MM.1S (cell line): ENCODE measurements at regions not wholly inside any gene's neighbourhood (a gene's known extent, or its start where the extent isn't known, plus 50 kb on each side); places are given as distances from the start of the nearest gene placed in this dataset.

ENCODE experiments used
- CTCF ChIP-seq: fragments of 300-600 bp; sonication (generic); IDR thresholded peaks from 2 replicates; pipeline ENCODE4 v1.5.1; 2016; ENCODE audit warnings: antibody characterized with exemption, low read length, mixed read lengths
- EZH2phosphoT487 ChIP-seq: fragments of 300-600 bp; sonication (generic); IDR thresholded peaks from 2 replicates; pipeline ENCODE4 v1.6.1; 2018; ENCODE audit warnings: antibody characterized with exemption, low read length

DNA sequence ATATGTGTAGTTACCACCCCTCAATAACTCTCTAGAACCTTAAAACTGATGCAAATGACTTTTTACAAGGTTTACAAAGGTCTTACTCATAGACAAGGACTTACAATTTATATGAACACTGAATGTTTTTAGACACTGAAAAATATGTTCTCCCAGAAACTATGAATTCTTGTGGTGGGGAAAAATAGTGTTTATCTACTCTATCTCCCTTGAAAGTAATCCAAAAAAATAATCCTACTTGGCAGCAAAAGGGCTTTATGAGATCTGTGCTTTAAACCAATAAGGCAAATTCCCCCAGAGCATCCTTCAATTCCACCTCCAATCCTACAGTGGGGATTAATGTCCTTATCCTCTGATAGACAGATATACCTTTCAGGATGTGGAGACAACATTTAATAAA lies 1984.1 kb upstream of the RAG2 start:
- TF ChIP-seq CTCF = no peak
- TF ChIP-seq EZH2phosphoT487 = no peak
